MCF 10A (cell line): ENCODE measurements at regions not wholly inside any gene's neighbourhood (a gene's known extent, or its start where the extent isn't known, plus 50 kb on each side); places are given as distances from the start of the nearest gene placed in this dataset.

Experiments used
- BruUV-seq: library from RNA; stranded (reverse); fragments of 400-500 nt; replicated peaks from 2 replicates; lab custom pipeline; 2021; lab: Mats Ljungman, UMichigan
- CTCF ChIA-PET: fragments of 300-600 bp; sonication (Branson Sonifier 250); formaldehyde crosslinking; extraction: SDS; loops from one replicate; lab custom pipeline; 2021; ENCODE audit warnings: antibody characterized with exemption, inconsistent platforms; lab: Yijun Ruan, JAX
- POLR2A ChIA-PET: fragments of 300-600, 350-650 bp; sonication (Branson Sonifier 250); formaldehyde crosslinking; extraction: SDS; loops from one replicate; lab custom pipeline; 2020; ENCODE audit warnings: antibody characterized with exemption, inconsistent platforms; lab: Yijun Ruan, JAX
- DNase-seq: peaks from one replicate; pipeline ENCODE4 v3.0.0-alpha.2; 2018; ENCODE audit not compliant: unreplicated experiment
- H3K27ac Mint-ChIP-seq: one replicate; pipeline ENCODE4 v1.8.0; 2022; ENCODE audit warnings: mild to moderate bottlenecking, low read depth, mixed read lengths; ENCODE audit not compliant: unreplicated experiment
- H3K27me3 Mint-ChIP-seq: one replicate; pipeline ENCODE4 v1.8.0; 2022; ENCODE audit warnings: mixed read lengths; ENCODE audit not compliant: insufficient read depth, unreplicated experiment
- H3K36me3 Mint-ChIP-seq: one replicate; pipeline ENCODE4 v1.8.0; 2022; ENCODE audit warnings: mild to moderate bottlenecking, moderate library complexity, mixed read lengths; ENCODE audit not compliant: insufficient read depth, unreplicated experiment
- H3K4me1 Mint-ChIP-seq: one replicate; pipeline ENCODE4 v1.8.0; 2022; ENCODE audit warnings: mixed read lengths; ENCODE audit not compliant: insufficient read depth, unreplicated experiment
- H3K4me3 Mint-ChIP-seq: one replicate; pipeline ENCODE4 v1.8.0; 2022; ENCODE audit warnings: mild to moderate bottlenecking, moderate library complexity, mixed read lengths; ENCODE audit not compliant: unreplicated experiment
- H3K9me3 Mint-ChIP-seq: one replicate; pipeline ENCODE4 v1.8.0; 2022; ENCODE audit warnings: mixed read lengths; ENCODE audit not compliant: unreplicated experiment
- intact Hi-C: fragments of 100-400 bp; cut with micrococcal nuclease; formaldehyde crosslinking; loops from 2 replicates; pipeline ENCODE4 v1.14.1; 2022
- TF ChIP-seq, protein P1 (sequence below): fragments of 200-600 bp; IDR thresholded peaks from one replicate; pipeline ENCODE4 v1.8.0; 2022; ENCODE audit warnings: antibody characterized with exemption, mild to moderate bottlenecking; ENCODE audit not compliant: unreplicated experiment

DNA sequence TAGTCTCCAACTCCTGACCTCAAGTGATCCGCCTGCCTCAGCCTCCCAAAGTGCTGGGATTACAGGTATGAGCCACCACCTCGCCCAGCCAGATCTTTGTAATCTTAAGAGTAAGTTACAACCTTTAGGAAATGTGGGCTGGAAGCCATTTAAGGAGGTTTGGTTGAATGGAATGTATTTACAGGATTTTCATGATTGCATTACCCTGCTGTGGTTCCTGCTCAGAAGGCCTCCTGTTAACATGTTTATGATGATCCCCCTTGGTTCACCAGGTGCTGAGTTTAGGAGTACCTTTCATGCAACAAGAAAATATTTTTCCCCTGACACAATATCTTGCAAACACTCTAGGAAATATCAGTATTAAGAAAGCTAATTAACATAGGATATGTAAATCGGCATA lies 187.4 kb upstream of the SH3BP4 start:
- no peak overlapping the region for H3K27ac Mint-ChIP-seq
- CTCF ChIA-PET = no interaction called here
- no peaks in the 10 kb centered on the region for H3K4me1 Mint-ChIP-seq
- peaks cover 9% of the 10 kb centered on the region for H3K9me3 Mint-ChIP-seq
- no peak for DNase-seq
- TF ChIP-seq, protein P1, sequence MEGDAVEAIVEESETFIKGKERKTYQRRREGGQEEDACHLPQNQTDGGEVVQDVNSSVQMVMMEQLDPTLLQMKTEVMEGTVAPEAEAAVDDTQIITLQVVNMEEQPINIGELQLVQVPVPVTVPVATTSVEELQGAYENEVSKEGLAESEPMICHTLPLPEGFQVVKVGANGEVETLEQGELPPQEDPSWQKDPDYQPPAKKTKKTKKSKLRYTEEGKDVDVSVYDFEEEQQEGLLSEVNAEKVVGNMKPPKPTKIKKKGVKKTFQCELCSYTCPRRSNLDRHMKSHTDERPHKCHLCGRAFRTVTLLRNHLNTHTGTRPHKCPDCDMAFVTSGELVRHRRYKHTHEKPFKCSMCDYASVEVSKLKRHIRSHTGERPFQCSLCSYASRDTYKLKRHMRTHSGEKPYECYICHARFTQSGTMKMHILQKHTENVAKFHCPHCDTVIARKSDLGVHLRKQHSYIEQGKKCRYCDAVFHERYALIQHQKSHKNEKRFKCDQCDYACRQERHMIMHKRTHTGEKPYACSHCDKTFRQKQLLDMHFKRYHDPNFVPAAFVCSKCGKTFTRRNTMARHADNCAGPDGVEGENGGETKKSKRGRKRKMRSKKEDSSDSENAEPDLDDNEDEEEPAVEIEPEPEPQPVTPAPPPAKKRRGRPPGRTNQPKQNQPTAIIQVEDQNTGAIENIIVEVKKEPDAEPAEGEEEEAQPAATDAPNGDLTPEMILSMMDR = no peak
- POLR2A ChIA-PET = no interaction called here
- intact Hi-C loops = no loop called here
- no peaks in the 10 kb centered on the region for H3K27me3 Mint-ChIP-seq
- H3K4me3 Mint-ChIP-seq = no peak overlapping the region
- BruUV-seq = no TSS peak
- no peaks in the 10 kb centered on the region for H3K36me3 Mint-ChIP-seq

- peaks cover 9% of the 10 kb centered on the region for H3K9me3 Mint-ChIP-seq
- BruUV-seq = no TSS peak
- ChIA-PET POLR2A (no interaction called here), CTCF (no interaction called here)
- no peaks in the 10 kb centered on the region for H3K27me3 Mint-ChIP-seq
- peak; percentile 44 for DNase-seq
- no peak overlapping the region for H3K27ac Mint-ChIP-seq
- TF ChIP-seq, protein P1 = no peak
- no peak overlapping the region for H3K4me3 Mint-ChIP-seq
- H3K36me3 Mint-ChIP-seq = no peaks in the 10 kb centered on the region
- no peaks in the 10 kb centered on the region for H3K4me1 Mint-ChIP-seq
- intact Hi-C loops = no loop called here
These were observed 188.6 kb upstream of the SH3BP4 start for GRCh38 chr2:234763002-234763873.

DNA sequence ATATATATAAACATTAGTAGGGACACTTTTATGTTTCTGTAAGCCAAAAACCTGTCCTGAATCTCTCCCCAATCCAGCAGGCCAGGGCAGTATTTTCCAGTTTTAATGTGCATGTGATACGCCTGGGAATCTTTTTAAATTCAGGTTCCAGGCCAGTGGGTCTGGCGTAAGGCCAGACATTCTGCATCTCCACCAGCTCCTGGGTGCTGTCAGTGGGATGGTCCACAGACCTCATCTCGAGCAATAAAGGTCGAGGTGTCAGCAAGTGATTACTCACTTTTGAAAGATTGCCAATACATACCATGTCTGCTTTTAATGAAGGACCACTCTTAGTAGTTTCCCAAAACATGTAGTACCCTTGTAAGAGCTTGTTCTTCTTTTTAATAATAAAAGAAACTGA lies 189.9 kb upstream of the SH3BP4 start:
- no peaks in the 10 kb centered on the region for H3K27me3 Mint-ChIP-seq
- DNase-seq = no peak
- H3K36me3 Mint-ChIP-seq = no peaks in the 10 kb centered on the region
- TF ChIP-seq, protein P1 = no peak
- no peak overlapping the region for H3K27ac Mint-ChIP-seq
- intact Hi-C loops = no loop called here
- H3K9me3 Mint-ChIP-seq = peaks cover 9% of the 10 kb centered on the region
- BruUV-seq = no TSS peak
- H3K4me1 Mint-ChIP-seq = no peaks in the 10 kb centered on the region
- ChIA-PET CTCF (interaction anchor here (0.5 to 0.7 kb wide), 2 partner anchors 19 to 255 kb away, joined by 3 read pairs; no protein-coding TSS in a partner anchor), POLR2A (no interaction called here)
- no peak overlapping the region for H3K4me3 Mint-ChIP-seq

- DNase-seq = no peak
- no TSS peak for BruUV-seq
- TF ChIP-seq, protein P1 = no peak
- CTCF ChIA-PET = no interaction called here
- no peaks in the 10 kb centered on the region for H3K4me1 Mint-ChIP-seq
- intact Hi-C loops = no loop called here
- POLR2A ChIA-PET = no interaction called here
- H3K27ac Mint-ChIP-seq = no peak overlapping the region
- no peak overlapping the region for H3K4me3 Mint-ChIP-seq
- no peaks in the 10 kb centered on the region for H3K27me3 Mint-ChIP-seq
- no peaks in the 10 kb centered on the region for H3K9me3 Mint-ChIP-seq
- no peaks in the 10 kb centered on the region for H3K36me3 Mint-ChIP-seq
These were observed 197.7 kb upstream of the SH3BP4 start for GRCh38 chr2:234754126-234754525.
